Left forelimb (tissue), 1 donor: ENCODE measurements at regions not wholly inside any gene's neighbourhood (a gene's known extent, or its start where the extent isn't known, plus 50 kb on each side); places are given as distances from the start of the nearest gene placed in this dataset.
"Not testable (repeated sequence)": the region's sequence is repeated elsewhere in the genome, so short reads cannot be mapped to it uniquely, and the experiment has no call there.

Experiments
- DNase-seq: peaks from one replicate; pipeline ENCODE4 v3.0.0-alpha.2; 2018; ENCODE audit warnings: low spot score

GRCh38 chr6:91052473-91053450 lies 465.9 kb upstream of the MAP3K7 start:
- DNase-seq = not testable (repeated sequence)

- no peak for DNase-seq
These were observed 458.3 kb upstream of the MAP3K7 start for GRCh38 chr6:91045161-91045560.

GRCh38 chr6:91043751-91044150 lies 456.9 kb upstream of the MAP3K7 start:
- no peak for DNase-seq

GRCh38 chr6:91042656-91043055 lies 455.8 kb upstream of the MAP3K7 start:
- DNase-seq = no peak

- DNase-seq = no peak
These were observed 447.1 kb upstream of the MAP3K7 start for GRCh38 chr6:91033964-91034363.

GRCh38 chr6:91031581-91031980 lies 444.7 kb upstream of the MAP3K7 start:
- no peak for DNase-seq

- DNase-seq = no peak
These were observed 442.3 kb upstream of the MAP3K7 start for GRCh38 chr6:91029211-91029610.

GRCh38 chr6:91023529-91023928 lies 436.7 kb upstream of the MAP3K7 start:
- DNase-seq = no peak

- DNase-seq = no peak
These were observed 433.9 kb upstream of the MAP3K7 start for GRCh38 chr6:91020744-91021143.

GRCh38 chr6:91018586-91018985 lies 431.7 kb upstream of the MAP3K7 start:
- DNase-seq = no peak

GRCh38 chr6:91013511-91013910 lies 426.6 kb upstream of the MAP3K7 start:
- no peak for DNase-seq

- no peak for DNase-seq
These were observed 410.2 kb upstream of the MAP3K7 start for GRCh38 chr6:90997076-90997475.

GRCh38 chr6:90993770-90994169 lies 406.9 kb upstream of the MAP3K7 start:
- no peak for DNase-seq

- DNase-seq = no peak
These were observed 402.9 kb upstream of the MAP3K7 start for GRCh38 chr6:90989763-90990162.

GRCh38 chr6:90984066-90984465 lies 397.2 kb upstream of the MAP3K7 start:
- DNase-seq = no peak

- DNase-seq = no peak
These were observed 396.6 kb upstream of the MAP3K7 start for GRCh38 chr6:90983462-90983861.

GRCh38 chr6:90982581-90982980 lies 395.7 kb upstream of the MAP3K7 start:
- DNase-seq = no peak

- no peak for DNase-seq
These were observed 395.2 kb upstream of the MAP3K7 start for GRCh38 chr6:90982051-90982450.

GRCh38 chr6:90978046-90978445 lies 391.2 kb upstream of the MAP3K7 start:
- no peak for DNase-seq

GRCh38 chr6:90977513-90977912 lies 390.6 kb upstream of the MAP3K7 start:
- DNase-seq = no peak

- DNase-seq = no peak
These were observed 389.5 kb upstream of the MAP3K7 start for GRCh38 chr6:90976341-90976740.

- no peak for DNase-seq
These were observed 388.9 kb upstream of the MAP3K7 start for GRCh38 chr6:90975741-90976140.

- DNase-seq = no peak
These were observed 386.3 kb upstream of the MAP3K7 start for GRCh38 chr6:90973188-90973587.

- no peak for DNase-seq
These were observed 383.8 kb upstream of the MAP3K7 start for GRCh38 chr6:90970672-90971071.
